Liver (tissue), 8 donors: ENCODE measurements at regions not wholly inside any gene's neighbourhood (a gene's known extent, or its start where the extent isn't known, plus 50 kb on each side); places are given as distances from the start of the nearest gene placed in this dataset.

Experiments used
- DNase-seq: peaks from one replicate; pipeline ENCODE4 v3.0.0-alpha.2; 2017; ENCODE audit warnings: low spot score
- H3K27ac ChIP-seq, 2 donors: one replicate each; pipeline ENCODE4 v1.7.0; 2013; ENCODE audit warnings: inconsistent platforms in 2 of 2, low read length in 2 of 2, control low read depth in 1 of 2, low read depth in 1 of 2, mild to moderate bottlenecking in 1 of 2
- H3K27me3 ChIP-seq, 4 donors: one replicate each; pipeline versions ENCODE4 v1.6.1 to v1.7.0; 2013; ENCODE audit warnings: low read length in 3 of 4, inconsistent platforms in 1 of 4, mild to moderate bottlenecking in 1 of 4, moderate library complexity in 1 of 4; ENCODE audit not compliant: control insufficient read depth in 4 of 4, insufficient read depth in 4 of 4
- H3K36me3 ChIP-seq, 4 donors: one replicate each; pipeline versions ENCODE4 v1.6.1 to v1.7.0; 2013; ENCODE audit warnings: low read length in 3 of 4, mild to moderate bottlenecking in 3 of 4, low read depth in 1 of 4, moderate library complexity in 1 of 4; ENCODE audit not compliant: control insufficient read depth in 4 of 4, insufficient read depth in 3 of 4
- H3K4me1 ChIP-seq, 4 donors: one replicate each; pipeline versions ENCODE4 v1.6.1 to v1.7.0; 2013; ENCODE audit warnings: low read length in 3 of 4, mild to moderate bottlenecking in 3 of 4, moderate library complexity in 1 of 4; ENCODE audit not compliant: control insufficient read depth in 4 of 4, insufficient read depth in 4 of 4
- H3K4me3 ChIP-seq, 3 donors: one replicate each; pipeline versions ENCODE4 v1.6.1 to v1.7.0; 2013; ENCODE audit warnings: low read length in 3 of 3, control low read depth in 1 of 3, low read depth in 1 of 3, mild to moderate bottlenecking in 1 of 3
- H3K9ac ChIP-seq, 2 donors: one replicate each; pipeline ENCODE4 v1.7.0; 2013; ENCODE audit warnings: low read length in 2 of 2, mild to moderate bottlenecking in 2 of 2, moderate library complexity in 2 of 2, control low read depth in 1 of 2, low read depth in 1 of 2
- H3K9me3 ChIP-seq, 4 donors: one replicate each; pipeline versions ENCODE4 v1.6.1 to v1.7.0; 2013; ENCODE audit warnings: low read length in 3 of 4; ENCODE audit not compliant: control insufficient read depth in 4 of 4
- EGR1 ChIP-seq, 2 donors: IDR thresholded peaks; 2 replicates each; pipeline ENCODE4 v1.6.1; 2016 to 2018; ENCODE audit warnings: antibody characterized with exemption in 2 of 2, low read depth in 2 of 2
- FOXA1 ChIP-seq: IDR thresholded peaks from 2 replicates; pipeline ENCODE4 v1.6.1; 2016; ENCODE audit warnings: antibody characterized with exemption
- FOXA2 ChIP-seq: IDR thresholded peaks from 2 replicates; pipeline ENCODE4 v1.6.1; 2016; ENCODE audit warnings: antibody characterized with exemption
- GABPA ChIP-seq, 2 donors: IDR thresholded peaks in 1 of 2; conservative IDR thresholded peaks in 1 of 2; 2 replicates each; pipeline ENCODE4 v1.6.1; 2016; ENCODE audit warnings: antibody characterized with exemption in 2 of 2, mild to moderate bottlenecking in 1 of 2, moderate library complexity in 1 of 2
- HNF4A ChIP-seq, 2 donors: conservative IDR thresholded peaks; 2 replicates each; pipeline ENCODE4 v1.6.1; 2016; ENCODE audit warnings: antibody characterized with exemption in 2 of 2, mild to moderate bottlenecking in 2 of 2
- HNF4G ChIP-seq: IDR thresholded peaks from 2 replicates; pipeline ENCODE4 v1.6.1; 2016; ENCODE audit warnings: antibody characterized with exemption
- JUND ChIP-seq, 2 donors: IDR thresholded peaks; 2 replicates each; pipeline ENCODE4 v1.6.1; 2016; ENCODE audit warnings: antibody characterized with exemption in 2 of 2
- MAX ChIP-seq: IDR thresholded peaks from 2 replicates; pipeline ENCODE4 v1.6.1; 2016; ENCODE audit warnings: antibody characterized with exemption
- NR2F2 ChIP-seq: IDR thresholded peaks from 2 replicates; pipeline ENCODE4 v1.6.1; 2016; ENCODE audit warnings: antibody characterized with exemption
- REST ChIP-seq: IDR thresholded peaks from 2 replicates; pipeline ENCODE4 v1.6.1; 2016; ENCODE audit warnings: antibody characterized with exemption, mild to moderate bottlenecking
- SP1 ChIP-seq: IDR thresholded peaks from 2 replicates; pipeline ENCODE4 v1.6.1; 2018; ENCODE audit warnings: antibody characterized with exemption, mild to moderate bottlenecking
- TAF1 ChIP-seq: conservative IDR thresholded peaks from 2 replicates; pipeline ENCODE4 v1.6.1; 2016; ENCODE audit warnings: antibody characterized with exemption, mild to moderate bottlenecking
- YY1 ChIP-seq: IDR thresholded peaks from 2 replicates; pipeline ENCODE4 v1.6.1; 2016; ENCODE audit warnings: antibody characterized with exemption, mild to moderate bottlenecking
- ZBTB33 ChIP-seq: IDR thresholded peaks from 2 replicates; pipeline ENCODE4 v1.6.1; 2016; ENCODE audit warnings: antibody characterized with exemption
- WGBS: extraction: QIAGEN DNeasy Blood & Tissue Kit; methylation state at CpG from one replicate; pipeline ENCODE4 v1.1.7; 2013; 5-methylcytosine and 5-hydroxymethylcytosine counted together
- TF ChIP-seq, protein P1 (sequence below): fragments of 150-350 bp; IDR thresholded peaks from 2 replicates; pipeline ENCODE4 v1.5.1; 2017; ENCODE audit warnings: improper control_type of control experiment, low read depth, low read length; ENCODE audit not compliant: missing input control
- donor health status: healthy.
- donor health status: healthy.
- donor health status: healthy.
- donor health status: healthy.
- donor health status: healthy.

DNA sequence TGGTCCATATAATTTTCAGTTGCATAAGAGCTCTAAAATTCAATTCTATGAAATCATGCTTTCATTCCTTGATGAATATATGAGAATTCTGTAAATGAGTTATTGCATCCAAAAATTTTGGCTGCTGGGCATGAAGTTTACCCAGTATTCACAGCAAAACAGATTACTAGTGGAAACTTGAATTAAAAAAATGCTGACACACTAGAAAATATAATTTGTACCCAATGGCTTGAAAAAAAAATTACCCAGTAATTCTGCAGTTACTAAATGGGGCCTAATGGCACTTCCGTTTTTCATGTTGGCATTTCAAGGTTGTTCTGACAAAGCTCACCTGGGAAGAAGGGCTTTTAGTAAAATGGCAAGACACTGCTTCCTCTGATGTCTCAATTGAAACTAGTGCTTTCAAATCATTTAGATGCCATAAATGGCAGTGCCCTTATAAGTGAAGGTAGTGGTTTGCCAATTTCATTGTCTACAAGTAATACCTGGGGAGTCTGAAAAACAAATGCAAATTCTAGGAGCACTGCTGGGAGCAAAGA, 343.6 kb downstream of the TDRD15 start:
- WGBS, result 86% methylated on average over 1 of the region's 1 CpG
- Histone ChIP-seq H3K36me3 (no peaks in the 10 kb centered on the region), H3K4me1 (no peaks in the 10 kb centered on the region), H3K9me3 (no peaks in the 10 kb centered on the region), H3K27me3 (no peaks in the 10 kb centered on the region), H3K27ac (no peak overlapping the region), H3K4me3 (no peak overlapping the region), H3K9ac (no peak overlapping the region)
- TF ChIP-seq, protein P1, sequence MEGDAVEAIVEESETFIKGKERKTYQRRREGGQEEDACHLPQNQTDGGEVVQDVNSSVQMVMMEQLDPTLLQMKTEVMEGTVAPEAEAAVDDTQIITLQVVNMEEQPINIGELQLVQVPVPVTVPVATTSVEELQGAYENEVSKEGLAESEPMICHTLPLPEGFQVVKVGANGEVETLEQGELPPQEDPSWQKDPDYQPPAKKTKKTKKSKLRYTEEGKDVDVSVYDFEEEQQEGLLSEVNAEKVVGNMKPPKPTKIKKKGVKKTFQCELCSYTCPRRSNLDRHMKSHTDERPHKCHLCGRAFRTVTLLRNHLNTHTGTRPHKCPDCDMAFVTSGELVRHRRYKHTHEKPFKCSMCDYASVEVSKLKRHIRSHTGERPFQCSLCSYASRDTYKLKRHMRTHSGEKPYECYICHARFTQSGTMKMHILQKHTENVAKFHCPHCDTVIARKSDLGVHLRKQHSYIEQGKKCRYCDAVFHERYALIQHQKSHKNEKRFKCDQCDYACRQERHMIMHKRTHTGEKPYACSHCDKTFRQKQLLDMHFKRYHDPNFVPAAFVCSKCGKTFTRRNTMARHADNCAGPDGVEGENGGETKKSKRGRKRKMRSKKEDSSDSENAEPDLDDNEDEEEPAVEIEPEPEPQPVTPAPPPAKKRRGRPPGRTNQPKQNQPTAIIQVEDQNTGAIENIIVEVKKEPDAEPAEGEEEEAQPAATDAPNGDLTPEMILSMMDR, result no peak
- TF ChIP-seq HNF4A (conservative IDR thresholded peaks at IDR 0.05) (no peak), SP1 (no peak), FOXA1 (no peak)
- no peak for DNase-seq

DNA sequence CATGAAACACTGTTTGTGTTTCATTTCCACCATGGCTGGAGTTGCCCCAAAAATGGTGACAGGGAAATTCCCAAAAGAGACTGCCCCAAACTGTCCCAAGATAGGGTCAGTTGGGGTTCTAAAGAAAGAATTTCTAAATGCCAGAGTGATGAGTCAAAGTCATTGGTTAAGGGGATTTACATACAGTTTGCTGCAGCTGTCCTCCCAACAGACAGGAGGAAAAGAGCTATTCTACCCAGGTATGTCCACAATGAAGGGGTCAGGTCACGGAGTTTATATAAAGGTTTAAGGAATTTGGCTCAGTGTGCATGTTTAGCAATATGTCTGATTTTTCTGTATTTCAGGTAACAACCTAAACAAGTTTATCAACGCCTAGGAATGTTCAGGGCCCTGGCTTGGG, 344.1 kb downstream of the TDRD15 start:
- Histone ChIP-seq H3K4me1 (no peaks in the 10 kb centered on the region), H3K27ac (no peak overlapping the region), H3K4me3 (no peak overlapping the region), H3K27me3 (no peaks in the 10 kb centered on the region), H3K9ac (no peak overlapping the region), H3K36me3 (no peaks in the 10 kb centered on the region), H3K9me3 (no peaks in the 10 kb centered on the region)
- WGBS, result 82% methylated on average over 2 of the region's 2 CpGs
- DNase-seq, result no peak
- no peak for TF ChIP-seq HNF4A (conservative IDR thresholded peaks at IDR 0.05)
- TF ChIP-seq ZBTB33, result no peak
- no peak for TF ChIP-seq GABPA (IDR thresholded peaks at IDR 0.05 in 1 of 2, conservative IDR thresholded peaks at IDR 0.05 in 1 of 2)
- TF ChIP-seq JUND (IDR thresholded peaks at IDR 0.05), result no peak
- TF ChIP-seq NR2F2, result no peak
- no peak for TF ChIP-seq TAF1
- TF ChIP-seq, protein P1, result no peak
- TF ChIP-seq FOXA2, result no peak
- TF ChIP-seq YY1, result no peak
- no peak for TF ChIP-seq FOXA1
- TF ChIP-seq REST, result no peak
- no peak for TF ChIP-seq EGR1 (IDR thresholded peaks at IDR 0.05; ENCODE audit: low read depth in 2 of 2)
- TF ChIP-seq SP1, result no peak
- TF ChIP-seq HNF4G, result no peak
- no peak for TF ChIP-seq MAX
